SK-N-SH (cell line): ENCODE measurements at regions not wholly inside any gene's neighbourhood (a gene's known extent, or its start where the extent isn't known, plus 50 kb on each side); places are given as distances from the start of the nearest gene placed in this dataset.

ENCODE experiments used
- CTCF ChIA-PET: fragments of 300-600, 350-600 bp; formaldehyde crosslinking; extraction: SDS; loops from one replicate; lab custom pipeline; 2021; lab: Yijun Ruan, JAX
- POLR2A ChIA-PET: fragments of 350-600 bp; sonication (Branson Sonifier 250); formaldehyde crosslinking; extraction: SDS; loops from one replicate; lab custom pipeline; 2020; ENCODE audit warnings: antibody characterized with exemption, inconsistent platforms; lab: Yijun Ruan, JAX
- DNase-seq: peaks from one replicate; pipeline ENCODE4 v3.0.0; 2012
- H2AFZ ChIP-seq: fragments of 200-600 bp; sonication (generic); 2 replicates; pipeline ENCODE4 v1.8.1; 2016; ENCODE audit warnings: antibody characterized with exemption, mild to moderate bottlenecking, low read depth
- H3F3A ChIP-seq: fragments of 200-600 bp; sonication (generic); replicated peaks from 2 replicates; pipeline ENCODE3; 2016; ENCODE audit warnings: antibody characterized with exemption, mild to moderate bottlenecking; ENCODE audit not compliant: insufficient read depth
- H3K27ac ChIP-seq, 2 experiments: fragments of 200-500 bp in 1 of 2; fragments of 200-600 bp in 1 of 2; sonication (Bioruptor generic) in 1 of 2; sonication (generic), shearing (Covaris generic) in 1 of 2; 2 replicates each; pipeline versions ENCODE4 v1.5.1 to v1.6.1; 2014 to 2016; ENCODE audit warnings: low read depth in 2 of 2, inconsistent platforms in 1 of 2, low read length in 1 of 2, mild to moderate bottlenecking in 1 of 2, mixed read lengths in 1 of 2
- H3K27me3 ChIP-seq: fragments of 200-600 bp; sonication (generic), shearing (Covaris generic); 2 replicates; pipeline ENCODE4 v1.6.1; 2016; ENCODE audit warnings: mixed run types; ENCODE audit not compliant: insufficient read depth
- H3K36me3 ChIP-seq, 2 experiments: fragments of 200-500 bp in 1 of 2; fragments of 200-600 bp in 1 of 2; sonication (Bioruptor generic) in 1 of 2; sonication (generic) in 1 of 2; replicated peaks in 1 of 2; 2 replicates each; pipeline versions ENCODE3 to v1.5.1; 2014 to 2016; ENCODE audit warnings: low read length in 1 of 2, mild to moderate bottlenecking in 1 of 2; ENCODE audit not compliant: insufficient read depth in 2 of 2, control insufficient read depth in 1 of 2
- H3K4me1 ChIP-seq, 2 experiments: fragments of 200-500 bp in 1 of 2; fragments of 200-600 bp in 1 of 2; sonication (Bioruptor generic) in 1 of 2; sonication (generic), shearing (Covaris generic) in 1 of 2; 2 replicates each; pipeline versions ENCODE4 v1.5.1 to v1.6.1; 2014 to 2016; ENCODE audit warnings: low read depth in 1 of 2, low read length in 1 of 2, mixed run types in 1 of 2; ENCODE audit not compliant: insufficient read depth in 2 of 2, control insufficient read depth in 1 of 2
- H3K4me2 ChIP-seq: fragments of 200-600 bp; sonication (generic), shearing (Covaris generic); 2 replicates; pipeline ENCODE4 v1.6.1; 2017; ENCODE audit warnings: mixed run types
- H3K4me3 ChIP-seq, 2 experiments: fragments of 200-500 bp in 1 of 2; fragments of 200-600 bp in 1 of 2; sonication (Bioruptor generic) in 1 of 2; sonication (generic), shearing (Covaris generic) in 1 of 2; 2 replicates each; pipeline versions ENCODE4 v1.5.1 to v1.8.1; 2014 to 2016; ENCODE audit warnings: low read depth in 2 of 2, inconsistent platforms in 1 of 2, low read length in 1 of 2, mild to moderate bottlenecking in 1 of 2, mixed read lengths in 1 of 2, moderate library complexity in 1 of 2
- H3K79me2 ChIP-seq: fragments of 200-600 bp; sonication (generic); 2 replicates; pipeline ENCODE4 v1.8.1; 2017; ENCODE audit warnings: mild to moderate bottlenecking; ENCODE audit not compliant: insufficient read depth
- H3K9ac ChIP-seq: fragments of 200-600 bp; sonication (generic); 2 replicates; pipeline ENCODE4 v1.6.1; 2017; ENCODE audit warnings: mixed run types
- H3K9me2 ChIP-seq: fragments of 200-600 bp; sonication (generic); 2 replicates; pipeline ENCODE4 v1.6.1; 2017; ENCODE audit warnings: mixed run types
- H3K9me3 ChIP-seq: fragments of 200-600 bp; sonication (generic); 2 replicates; pipeline ENCODE4 v1.6.1; 2017; ENCODE audit warnings: mixed run types, mild to moderate bottlenecking, moderate library complexity
- H4K20me1 ChIP-seq: fragments of 200-600 bp; sonication (generic); 2 replicates; pipeline ENCODE4 v1.6.1; 2017; ENCODE audit warnings: mild to moderate bottlenecking, mixed run types; ENCODE audit not compliant: insufficient read depth
- ELF1 ChIP-seq: IDR thresholded peaks from 2 replicates; pipeline ENCODE4 v1.4.0; 2012
- NRF1 ChIP-seq: IDR thresholded peaks from 2 replicates; pipeline ENCODE4 v1.6.1; 2012; ENCODE audit warnings: low read depth, mild to moderate bottlenecking, low read length
- REST ChIP-seq: IDR thresholded peaks from 2 replicates; pipeline ENCODE4 v1.6.1; 2012; ENCODE audit warnings: mild to moderate bottlenecking, low read depth, low read length, moderate library complexity
- RFX5 ChIP-seq: IDR thresholded peaks from 2 replicates; pipeline ENCODE4 v1.6.1; 2012; ENCODE audit warnings: mild to moderate bottlenecking, improper control_type of control experiment, low read length
- SMC3 ChIP-seq: IDR thresholded peaks from 2 replicates; pipeline ENCODE4 v1.6.1; 2012; ENCODE audit warnings: low read depth, low read length, improper control_type of control experiment
- TAF1 ChIP-seq: IDR thresholded peaks from 2 replicates; pipeline ENCODE4 v1.6.1; 2012; ENCODE audit warnings: low read depth, mild to moderate bottlenecking, low read length, moderate library complexity, borderline replicate concordance
- TCF12 ChIP-seq: IDR thresholded peaks from 2 replicates; pipeline ENCODE4 v1.4.0; 2012
- ZBTB33 ChIP-seq: IDR thresholded peaks from 2 replicates; pipeline ENCODE4 v1.4.0; 2012; ENCODE audit warnings: low read depth, borderline replicate concordance
- WGBS: methylation state at CpG from one replicate; pipeline ENCODE4 v1.1.6; 2017; ENCODE audit warnings: low lambda C conversion rate; 5-methylcytosine and 5-hydroxymethylcytosine counted together
- TF ChIP-seq, protein P1 (sequence below): fragments of 150-350 bp; IDR thresholded peaks from 2 replicates; pipeline ENCODE4 v1.6.1; 2016; ENCODE audit warnings: mild to moderate bottlenecking, low read depth, low read length

GRCh38 chr1:182192966-182193365 is 131.5 kb upstream of the ZNF648 start:
- TF ChIP-seq TAF1 (no peak), TCF12 (no peak)
- H3K79me2 ChIP-seq: no peaks in the 10 kb centered on the region

DNA sequence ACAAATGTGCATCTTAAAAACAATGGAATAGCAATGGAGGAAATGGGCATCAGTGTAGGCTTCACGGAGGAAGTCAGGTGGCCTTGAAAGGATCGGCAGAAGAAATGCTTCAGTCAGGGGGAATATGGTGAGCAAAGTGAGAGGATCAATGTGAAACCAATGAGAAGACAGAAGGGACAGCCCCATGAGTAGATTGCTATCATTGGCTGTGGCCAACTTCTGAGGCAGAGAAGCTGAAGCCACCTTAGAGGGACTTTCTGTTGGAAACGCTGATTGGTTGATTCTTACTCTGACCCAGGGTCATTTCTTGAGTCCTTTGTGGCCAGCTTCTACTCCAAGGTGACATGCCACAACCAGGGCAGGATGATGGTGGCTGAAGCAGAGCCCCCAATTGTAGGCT is 130.7 kb upstream of the ZNF648 start:
- no peaks in the 10 kb centered on the region for H3K4me1 ChIP-seq
- H2AFZ ChIP-seq: no peak overlapping the region
- H3K79me2 ChIP-seq: no peaks in the 10 kb centered on the region
- no peaks in the 10 kb centered on the region for H3K9me2 ChIP-seq
- H4K20me1 ChIP-seq: no peaks in the 10 kb centered on the region
- WGBS: 32% methylated on average over 3 of the region's 3 CpGs
- no peak for DNase-seq
- H3K27ac ChIP-seq: no peak overlapping the region
- no peak overlapping the region for H3K9ac ChIP-seq
- no peaks in the 10 kb centered on the region for H3K9me3 ChIP-seq
- no peak overlapping the region for H3K4me3 ChIP-seq
- H3F3A ChIP-seq: no peaks in the 10 kb centered on the region
- H3K27me3 ChIP-seq: no peaks in the 10 kb centered on the region
- POLR2A ChIA-PET: no interaction called here
- TF ChIP-seq ZBTB33 (no peak), ELF1 (no peak), NRF1 (no peak), RFX5 (no peak), REST (no peak), SMC3 (no peak), TAF1 (no peak)
- TF ChIP-seq, protein P1, sequence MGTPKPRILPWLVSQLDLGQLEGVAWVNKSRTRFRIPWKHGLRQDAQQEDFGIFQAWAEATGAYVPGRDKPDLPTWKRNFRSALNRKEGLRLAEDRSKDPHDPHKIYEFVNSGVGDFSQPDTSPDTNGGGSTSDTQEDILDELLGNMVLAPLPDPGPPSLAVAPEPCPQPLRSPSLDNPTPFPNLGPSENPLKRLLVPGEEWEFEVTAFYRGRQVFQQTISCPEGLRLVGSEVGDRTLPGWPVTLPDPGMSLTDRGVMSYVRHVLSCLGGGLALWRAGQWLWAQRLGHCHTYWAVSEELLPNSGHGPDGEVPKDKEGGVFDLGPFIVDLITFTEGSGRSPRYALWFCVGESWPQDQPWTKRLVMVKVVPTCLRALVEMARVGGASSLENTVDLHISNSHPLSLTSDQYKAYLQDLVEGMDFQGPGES: no peak
- H3K36me3 ChIP-seq: no peaks in the 10 kb centered on the region
- H3K4me2 ChIP-seq: no peak overlapping the region
- CTCF ChIA-PET: no interaction called here

More at GRCh38 chr1:182192966-182193365, 131.5 kb upstream of the ZNF648 start:
- 28% methylated on average over 4 of the region's 4 CpGs for WGBS
- no peak overlapping the region for H3K4me2 ChIP-seq
- no peak overlapping the region for H3K4me3 ChIP-seq
- no peaks in the 10 kb centered on the region for H3K27me3 ChIP-seq
- H3F3A ChIP-seq: no peaks in the 10 kb centered on the region
- H3K9ac ChIP-seq: no peak overlapping the region
- no peak overlapping the region for H3K27ac ChIP-seq
- ChIA-PET POLR2A (no interaction called here), CTCF (interaction anchor here (1.4 to 5.1 kb wide), 2 partner anchors 49 to 203 kb away, joined by 4 to 25 read pairs; no protein-coding TSS in a partner anchor)
- H2AFZ ChIP-seq: no peak overlapping the region
- no peaks in the 10 kb centered on the region for H3K9me2 ChIP-seq
- no peak for DNase-seq
- no peaks in the 10 kb centered on the region for H3K4me1 ChIP-seq
- no peaks in the 10 kb centered on the region for H3K36me3 ChIP-seq
- no peaks in the 10 kb centered on the region for H3K9me3 ChIP-seq
- no peaks in the 10 kb centered on the region for H4K20me1 ChIP-seq
